ENCODE measurements at regions not wholly inside any gene's neighbourhood (a gene's known extent, or its start where the extent isn't known, plus 50 kb on each side); places are given as distances from the start of the nearest gene placed in this dataset.

- Histone ChIP-seq H3K27ac (ENCODE audit: low read depth) (no peak overlapping the region), H3K4me3 (no peak overlapping the region), H3K36me3 (ENCODE audit: insufficient read depth) (no peaks in the 10 kb centered on the region), H3K9me2 (ENCODE audit: insufficient read depth) (peaks cover 3% of the 10 kb centered on the region; the same call in 1 of the 2 replicates), H3F3A (replicated peaks; ENCODE audit: low read depth) (no peaks in the 10 kb centered on the region), H3K79me2 (replicated peaks; ENCODE audit: insufficient read depth) (no peaks in the 10 kb centered on the region), H3K4me2 (no peak overlapping the region), H3K4me1 (ENCODE audit: insufficient read depth) (no peaks in the 10 kb centered on the region), H4K20me1 (replicated peaks; ENCODE audit: insufficient read depth) (no peaks in the 10 kb centered on the region), H2AFZ (no peak overlapping the region), H3K27me3 (ENCODE audit: insufficient read depth) (no peaks in the 10 kb centered on the region)
- no peak overlapping the region for H3K4me3 Mint-ChIP-seq
- TF ChIP-seq ZNF331 (CRISPR knock-in tag; IDR thresholded peaks at IDR 0.05; ENCODE audit: low read depth), result no peak
- no peak for TF ChIP-seq CTCF (conservative IDR thresholded peaks at IDR 0.05; ENCODE audit: low read depth in 2 of 2)
- no peak for TF ChIP-seq ZNF462 (CRISPR knock-in tag; IDR thresholded peaks at IDR 0.05)
- no peak for TF ChIP-seq EZH2 (IDR thresholded peaks at IDR 0.05; ENCODE audit: low read depth, unreplicated experiment)
- TF ChIP-seq ETS1 (IDR thresholded peaks at IDR 0.05), result no peak
- no peak for TF ChIP-seq REST (IDR thresholded peaks at IDR 0.05; ENCODE audit: unreplicated experiment)
- DNase-seq (ENCODE audit: low spot score) (no peak), ATAC-seq (no peak)
- H3K9me3 Mint-ChIP-seq, result peaks cover 24% of the 10 kb centered on the region
- no peak overlapping the region for H3K27ac Mint-ChIP-seq
- H3K27me3 Mint-ChIP-seq (ENCODE audit: insufficient read depth, low read depth, poor library complexity), result no peaks in the 10 kb centered on the region
- H3K36me3 Mint-ChIP-seq (ENCODE audit: low read depth), result 0 out of 3 replicates have a peak, but pooled peaks cover 8% of the 10 kb centered on the region
- no peaks in the 10 kb centered on the region for H3K4me1 Mint-ChIP-seq
Measured at GRCh38 chr11:86726770-86727504, 54.5 kb upstream of the ME3 start.

All from GM23338 (cell line).